Left ventricle myocardium inferior (tissue), 1 donor: ENCODE measurements at regions not wholly inside any gene's neighbourhood (a gene's known extent, or its start where the extent isn't known, plus 50 kb on each side); places are given as distances from the start of the nearest gene placed in this dataset.

Experiments used
- DNase-seq: peaks from one replicate; pipeline ENCODE4 v3.0.0-alpha.2; 2020
- H3K27ac ChIP-seq: fragments of 200-600 bp; replicated peaks from 2 replicates; pipeline ENCODE4 v1.8.0; 2021
- H3K27me3 ChIP-seq: fragments of 200-600 bp; 2 replicates; pipeline ENCODE4 v1.8.0; 2021; ENCODE audit warnings: low read depth
- H3K36me3 ChIP-seq: fragments of 200-600 bp; 2 replicates; pipeline ENCODE4 v1.8.0; 2021
- H3K4me1 ChIP-seq: fragments of 200-600 bp; 2 replicates; pipeline ENCODE4 v1.8.0; 2021
- H3K4me3 ChIP-seq: fragments of 200-600 bp; 2 replicates; pipeline ENCODE4 v1.8.0; 2021; ENCODE audit warnings: mild to moderate bottlenecking, moderate library complexity
- H3K9me3 ChIP-seq: fragments of 200-600 bp; replicated peaks from 2 replicates; pipeline ENCODE4 v1.8.0; 2021
- CTCF ChIP-seq: fragments of 200-600 bp; IDR thresholded peaks from 2 replicates; pipeline ENCODE4 v1.8.0; 2021; ENCODE audit warnings: antibody characterized with exemption, mild to moderate bottlenecking, borderline replicate concordance
- intact Hi-C: fragments of 100-400 bp; cut with micrococcal nuclease; formaldehyde crosslinking; loops from one replicate; pipeline ENCODE4 v1.11.0; 2022
- donor health status: DM: no; HTN: yes; CAD: no; lungs with severe emphysema.

GRCh38 chr6:156697225-156697830 lies 79.8 kb upstream of the ARID1B start:
- intact Hi-C loops: no loop called here
- TF ChIP-seq CTCF: no peak
- H3K36me3 ChIP-seq: no peaks in the 10 kb centered on the region
- H3K9me3 ChIP-seq: no peaks in the 10 kb centered on the region
- no peak for DNase-seq
- H3K27ac ChIP-seq: no peak overlapping the region
- H3K4me1 ChIP-seq: no peaks in the 10 kb centered on the region
- H3K4me3 ChIP-seq: no peak overlapping the region
- no peaks in the 10 kb centered on the region for H3K27me3 ChIP-seq

- no peaks in the 10 kb centered on the region for H3K9me3 ChIP-seq
- intact Hi-C loops: no loop called here
These were observed 81.4 kb upstream of the ARID1B start for GRCh38 chr6:156695742-156696141.

GRCh38 chr6:156694679-156695078 lies 82.5 kb upstream of the ARID1B start:
- Histone ChIP-seq H3K36me3 (no peaks in the 10 kb centered on the region), H3K9me3 (no peaks in the 10 kb centered on the region), H3K4me1 (no peaks in the 10 kb centered on the region), H3K27ac (no peak overlapping the region), H3K4me3 (no peak overlapping the region), H3K27me3 (no peaks in the 10 kb centered on the region)
- intact Hi-C loops: no loop called here
- no peak for DNase-seq
- no peak for TF ChIP-seq CTCF

More at GRCh38 chr6:156695742-156696141, 81.4 kb upstream of the ARID1B start:
- H3K4me3 ChIP-seq: no peak overlapping the region
- H3K4me1 ChIP-seq: no peaks in the 10 kb centered on the region
- H3K27ac ChIP-seq: no peak overlapping the region
- DNase-seq: no peak
- no peaks in the 10 kb centered on the region for H3K27me3 ChIP-seq
- no peaks in the 10 kb centered on the region for H3K36me3 ChIP-seq
- TF ChIP-seq CTCF: no peak

- TF ChIP-seq CTCF: no peak
- no peak for DNase-seq
These were observed 86.2 kb upstream of the ARID1B start for GRCh38 chr6:156691018-156691417.

GRCh38 chr6:156689656-156690055 lies 87.5 kb upstream of the ARID1B start:
- DNase-seq: no peak
- Histone ChIP-seq H3K9me3 (no peaks in the 10 kb centered on the region), H3K4me3 (no peak overlapping the region), H3K27me3 (no peaks in the 10 kb centered on the region), H3K27ac (no peak overlapping the region), H3K4me1 (peaks cover 24% of the 10 kb centered on the region), H3K36me3 (no peaks in the 10 kb centered on the region)
- intact Hi-C loops: loop anchor here (5.0 kb wide), 1 partner anchor 127 kb away; no protein-coding TSS in a partner anchor
- no peak for TF ChIP-seq CTCF

More at GRCh38 chr6:156691018-156691417, 86.2 kb upstream of the ARID1B start:
- intact Hi-C loops: no loop called here
- Histone ChIP-seq H3K4me3 (no peak overlapping the region), H3K27me3 (no peaks in the 10 kb centered on the region), H3K36me3 (no peaks in the 10 kb centered on the region), H3K9me3 (no peaks in the 10 kb centered on the region), H3K4me1 (peaks cover 20% of the 10 kb centered on the region), H3K27ac (no peak overlapping the region)
